ENCODE measurements at regions not wholly inside any gene's neighbourhood (a gene's known extent, or its start where the extent isn't known, plus 50 kb on each side); places are given as distances from the start of the nearest gene placed in this dataset.

DNA sequence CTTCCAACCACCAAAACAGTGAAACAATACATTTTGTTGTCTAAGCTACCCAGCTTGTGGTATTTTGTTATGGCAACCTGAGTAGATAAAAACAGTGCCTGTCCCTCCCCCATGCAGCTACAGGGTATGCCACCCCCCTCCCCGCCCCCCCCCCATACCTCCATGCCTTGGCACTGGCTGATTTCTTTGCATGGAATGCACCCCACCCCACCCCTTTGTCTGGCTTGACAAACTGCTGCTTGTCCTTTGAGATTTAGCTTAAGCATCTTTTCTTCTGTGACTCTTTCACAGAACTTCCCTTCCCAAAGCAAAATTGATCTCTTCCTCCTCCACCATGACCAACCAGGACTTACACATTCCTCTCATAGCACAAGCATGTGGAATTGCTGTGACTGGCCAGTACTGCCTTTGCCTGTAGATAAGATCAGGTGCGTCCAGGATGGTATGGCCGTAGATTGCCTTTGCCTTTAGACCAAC lies 64.6 kb upstream of the ADGRF1 start:
- TF ChIP-seq TCF4 (CRISPR knock-in tag; IDR thresholded peaks at IDR 0.05; ENCODE audit: borderline replicate concordance) (no peak), ZFP30 (CRISPR knock-in tag; IDR thresholded peaks at IDR 0.05) (no peak), TOX (CRISPR knock-in tag; IDR thresholded peaks at IDR 0.05; ENCODE audit: borderline replicate concordance) (no peak), ZNF8 (CRISPR knock-in tag; IDR thresholded peaks at IDR 0.05) (no peak), SNAI2 (CRISPR knock-in tag; IDR thresholded peaks at IDR 0.05) (no peak), CREB5 (CRISPR knock-in tag; IDR thresholded peaks at IDR 0.05; ENCODE audit: low read depth) (no peak), CSRNP3 (CRISPR knock-in tag; IDR thresholded peaks at IDR 0.05) (no peak), CSDC2 (CRISPR knock-in tag; IDR thresholded peaks at IDR 0.05) (no peak), PPARA (CRISPR knock-in tag; IDR thresholded peaks at IDR 0.05; ENCODE audit: borderline replicate concordance) (no peak), ZC3H10 (CRISPR knock-in tag; IDR thresholded peaks at IDR 0.05) (no peak), RARB (CRISPR knock-in tag; IDR thresholded peaks at IDR 0.05) (no peak)
- TF ChIP-seq, protein P1, sequence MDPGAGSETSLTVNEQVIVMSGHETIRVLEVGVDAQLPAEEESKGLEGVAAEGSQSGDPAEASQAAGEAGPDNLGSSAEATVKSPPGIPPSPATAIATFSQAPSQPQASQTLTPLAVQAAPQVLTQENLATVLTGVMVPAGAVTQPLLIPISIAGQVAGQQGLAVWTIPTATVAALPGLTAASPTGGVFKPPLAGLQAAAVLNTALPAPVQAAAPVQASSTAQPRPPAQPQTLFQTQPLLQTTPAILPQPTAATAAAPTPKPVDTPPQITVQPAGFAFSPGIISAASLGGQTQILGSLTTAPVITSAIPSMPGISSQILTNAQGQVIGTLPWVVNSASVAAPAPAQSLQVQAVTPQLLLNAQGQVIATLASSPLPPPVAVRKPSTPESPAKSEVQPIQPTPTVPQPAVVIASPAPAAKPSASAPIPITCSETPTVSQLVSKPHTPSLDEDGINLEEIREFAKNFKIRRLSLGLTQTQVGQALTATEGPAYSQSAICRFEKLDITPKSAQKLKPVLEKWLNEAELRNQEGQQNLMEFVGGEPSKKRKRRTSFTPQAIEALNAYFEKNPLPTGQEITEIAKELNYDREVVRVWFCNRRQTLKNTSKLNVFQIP (CRISPR knock-in tag; IDR thresholded peaks at IDR 0.05; ENCODE audit: borderline replicate concordance, low read depth), result no peak
- peak; percentile 60 for ATAC-seq

DNA sequence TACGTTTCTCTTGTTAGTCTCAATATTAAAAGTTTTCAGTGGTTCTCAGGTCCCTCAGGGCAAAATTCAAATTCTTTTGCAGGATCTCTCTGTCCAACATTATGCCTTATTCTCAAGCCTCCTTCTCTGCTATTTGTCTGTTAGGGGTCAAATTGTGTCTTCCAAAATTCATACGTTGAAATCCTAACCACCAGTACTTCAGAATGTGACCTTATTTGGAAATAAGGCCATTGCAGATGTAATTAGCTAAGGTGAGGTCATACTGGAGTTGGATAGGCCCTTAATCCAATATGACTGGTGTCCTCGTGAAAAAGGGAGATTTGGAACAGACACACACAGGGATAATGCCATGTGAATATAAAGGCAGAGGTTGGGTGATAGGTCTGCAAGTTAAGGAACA lies 64.1 kb upstream of the ADGRF1 start:
- no peak for TF ChIP-seq ARNTL (CRISPR knock-in tag; IDR thresholded peaks at IDR 0.05; ENCODE audit: borderline replicate concordance, low read depth)
- TF ChIP-seq, protein P2, sequence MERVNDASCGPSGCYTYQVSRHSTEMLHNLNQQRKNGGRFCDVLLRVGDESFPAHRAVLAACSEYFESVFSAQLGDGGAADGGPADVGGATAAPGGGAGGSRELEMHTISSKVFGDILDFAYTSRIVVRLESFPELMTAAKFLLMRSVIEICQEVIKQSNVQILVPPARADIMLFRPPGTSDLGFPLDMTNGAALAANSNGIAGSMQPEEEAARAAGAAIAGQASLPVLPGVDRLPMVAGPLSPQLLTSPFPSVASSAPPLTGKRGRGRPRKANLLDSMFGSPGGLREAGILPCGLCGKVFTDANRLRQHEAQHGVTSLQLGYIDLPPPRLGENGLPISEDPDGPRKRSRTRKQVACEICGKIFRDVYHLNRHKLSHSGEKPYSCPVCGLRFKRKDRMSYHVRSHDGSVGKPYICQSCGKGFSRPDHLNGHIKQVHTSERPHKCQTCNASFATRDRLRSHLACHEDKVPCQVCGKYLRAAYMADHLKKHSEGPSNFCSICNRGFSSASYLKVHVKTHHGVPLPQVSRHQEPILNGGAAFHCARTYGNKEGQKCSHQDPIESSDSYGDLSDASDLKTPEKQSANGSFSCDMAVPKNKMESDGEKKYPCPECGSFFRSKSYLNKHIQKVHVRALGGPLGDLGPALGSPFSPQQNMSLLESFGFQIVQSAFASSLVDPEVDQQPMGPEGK (CRISPR knock-in tag; IDR thresholded peaks at IDR 0.05; ENCODE audit: borderline replicate concordance), result no peak
- TF ChIP-seq ZNF565 (CRISPR knock-in tag; conservative IDR thresholded peaks at IDR 0.05; ENCODE audit: low read depth), result no peak
- no peak for TF ChIP-seq BACH2 (CRISPR knock-in tag; IDR thresholded peaks at IDR 0.05; ENCODE audit: borderline replicate concordance)
- no peak for ATAC-seq

DNA sequence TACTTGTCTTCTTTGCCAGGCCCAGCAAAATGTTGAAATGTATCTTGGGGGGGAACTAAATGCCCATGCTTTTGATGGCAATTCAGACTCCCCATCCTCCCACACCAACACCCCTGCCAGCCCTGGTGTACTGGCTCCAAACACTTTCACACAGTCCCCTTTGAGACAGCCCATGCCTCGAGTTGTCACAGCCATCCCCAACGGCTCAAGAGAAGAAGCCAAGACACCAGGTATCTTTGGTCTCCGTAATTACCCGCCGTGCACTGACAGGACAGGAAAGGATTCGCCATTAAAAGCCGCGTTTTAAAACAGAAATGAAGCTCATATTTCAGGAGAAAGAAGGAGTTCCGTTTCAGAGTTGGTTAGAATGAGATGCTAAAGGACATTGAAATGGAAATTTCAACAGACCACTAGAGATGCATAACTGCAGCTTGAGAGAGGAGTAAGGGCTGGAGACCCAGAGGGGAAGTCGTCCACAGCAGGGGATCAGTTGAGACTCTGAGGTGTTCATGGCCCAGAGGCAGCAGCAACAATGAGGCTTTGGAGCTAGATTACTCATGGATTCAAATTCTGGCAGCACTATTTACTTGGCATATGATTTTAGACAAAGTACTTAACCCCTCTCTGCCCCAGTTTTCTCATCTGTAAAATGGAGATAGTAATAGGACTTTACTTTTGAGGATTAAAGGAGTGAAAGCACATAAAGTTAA lies 63.5 kb upstream of the ADGRF1 start:
- no peak for ATAC-seq
- TF ChIP-seq ZFP30 (CRISPR knock-in tag; IDR thresholded peaks at IDR 0.05) (no peak), GLIS3 (CRISPR knock-in tag; IDR thresholded peaks at IDR 0.05) (no peak), ESRRG (CRISPR knock-in tag; IDR thresholded peaks at IDR 0.05) (no peak), TOX (CRISPR knock-in tag; IDR thresholded peaks at IDR 0.05; ENCODE audit: borderline replicate concordance) (no peak)

DNA sequence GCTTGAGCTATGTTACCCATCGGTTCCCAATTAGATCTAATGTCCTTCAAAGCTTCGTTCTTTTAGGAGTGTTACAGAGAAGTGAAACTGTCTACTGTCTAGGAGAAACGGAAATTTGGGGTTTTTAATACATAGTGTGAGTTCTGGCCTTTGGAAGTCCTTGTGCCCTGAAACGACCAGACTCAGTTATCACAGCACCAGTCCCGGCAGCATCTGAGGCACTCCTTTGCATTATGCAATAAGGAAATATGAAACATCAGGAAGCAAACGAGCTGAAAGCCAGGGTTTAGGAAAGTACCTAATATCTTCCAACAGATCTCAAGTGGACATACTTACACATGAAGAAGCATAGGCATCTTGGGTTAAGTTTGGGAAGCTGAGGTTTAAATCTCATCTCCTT lies 61.8 kb upstream of the ADGRF1 start:
- TF ChIP-seq ARNTL (CRISPR knock-in tag; IDR thresholded peaks at IDR 0.05; ENCODE audit: borderline replicate concordance, low read depth) (no peak), PPARA (CRISPR knock-in tag; IDR thresholded peaks at IDR 0.05; ENCODE audit: borderline replicate concordance) (no peak), RARB (CRISPR knock-in tag; IDR thresholded peaks at IDR 0.05) (no peak), ZFP3 (CRISPR knock-in tag; IDR thresholded peaks at IDR 0.05) (no peak), GLIS3 (CRISPR knock-in tag; IDR thresholded peaks at IDR 0.05) (no peak), TSHZ2 (CRISPR knock-in tag; IDR thresholded peaks at IDR 0.05) (no peak), CSDC2 (CRISPR knock-in tag; IDR thresholded peaks at IDR 0.05) (no peak), ESRRG (CRISPR knock-in tag; IDR thresholded peaks at IDR 0.05) (no peak), ZC3H10 (CRISPR knock-in tag; IDR thresholded peaks at IDR 0.05) (no peak), CSRNP3 (CRISPR knock-in tag; IDR thresholded peaks at IDR 0.05) (no peak), ZNF8 (CRISPR knock-in tag; IDR thresholded peaks at IDR 0.05) (no peak), TOX (CRISPR knock-in tag; IDR thresholded peaks at IDR 0.05; ENCODE audit: borderline replicate concordance) (no peak), SNAI2 (CRISPR knock-in tag; IDR thresholded peaks at IDR 0.05) (no peak), ISL1 (CRISPR knock-in tag; IDR thresholded peaks at IDR 0.05) (no peak)
- ATAC-seq, result no peak

Measured in SK-N-SH treated with all-trans-retinoic acid at 6 μM for 48 hours (cell line).